Hippocampal formation (tissue), 2 donors: ENCODE measurements at regions not wholly inside any gene's neighbourhood (a gene's known extent, or its start where the extent isn't known, plus 50 kb on each side); places are given as distances from the start of the nearest gene placed in this dataset.
"Not testable (repeated sequence)": the region's sequence is repeated elsewhere in the genome, so short reads cannot be mapped to it uniquely, and the experiment has no call there.

Experiments
- DNase-seq, 2 donors: peaks; one replicate each; lab custom pipeline; 2025; lab: John Stamatoyannopoulos, UW

GRCh38 chr1:213417225-213417820, 366.3 kb downstream of the RPS6KC1 start:
- DNase-seq: no peak

DNA sequence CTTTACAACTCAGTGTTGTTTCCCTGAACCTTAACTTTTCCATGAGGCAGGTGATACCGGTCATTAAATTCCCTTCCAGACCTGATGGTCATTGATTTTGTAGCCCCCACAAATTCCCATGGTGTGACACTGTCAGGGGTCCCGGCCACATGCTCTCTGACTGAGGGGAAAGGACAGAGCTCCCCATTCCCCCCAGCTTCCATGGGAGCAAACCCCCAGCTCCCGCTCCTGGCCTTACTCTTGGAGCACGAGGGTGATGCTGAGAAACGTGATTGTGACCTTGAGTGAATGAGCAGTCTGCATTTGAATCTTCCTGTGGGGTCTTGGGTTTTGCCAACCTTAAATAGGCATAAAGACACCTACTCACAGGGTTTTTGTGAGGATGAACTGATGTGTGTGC, 366.8 kb downstream of the RPS6KC1 start:
- no peak for DNase-seq

DNA sequence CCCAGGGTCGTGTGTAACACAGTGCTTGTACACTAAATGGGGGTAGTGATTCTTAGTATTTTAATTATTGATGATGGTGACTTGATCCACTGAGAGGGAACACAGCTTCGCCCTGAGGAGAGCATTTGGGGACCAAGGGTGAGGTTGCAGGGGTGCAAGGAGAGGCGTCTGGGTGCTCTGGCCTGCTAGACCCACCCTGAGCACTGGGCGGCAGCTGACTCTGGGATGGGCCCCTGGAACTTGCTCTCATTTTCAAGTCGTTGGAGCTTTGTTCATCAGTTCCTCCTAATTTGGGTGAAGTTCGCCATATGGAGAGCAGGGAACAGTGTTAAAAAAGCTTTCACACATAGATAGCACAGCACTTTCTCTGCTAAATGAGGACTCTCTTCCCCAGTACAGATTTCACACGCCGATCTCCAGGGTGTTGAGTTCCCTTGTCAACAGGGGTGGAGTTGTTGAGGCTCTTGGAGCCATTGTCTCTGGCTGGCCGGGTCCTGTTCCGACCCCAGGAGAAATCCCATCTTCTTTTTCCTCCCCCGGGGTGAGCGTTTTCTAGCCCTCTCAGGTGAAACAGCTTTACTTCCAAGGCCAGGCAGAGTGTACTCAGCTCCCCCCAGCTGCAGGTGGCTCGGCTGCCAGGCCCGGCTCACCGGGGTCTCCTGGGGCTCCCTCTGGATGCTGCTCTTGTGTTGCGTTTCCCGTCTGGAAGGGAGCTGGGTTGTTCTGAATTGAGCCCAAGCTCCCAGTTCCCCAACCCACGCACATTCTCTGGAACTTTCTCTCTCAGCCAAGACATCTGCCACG, 367.4 kb downstream of the RPS6KC1 start:
- peak in 1 of 2 donors; percentile 35 for DNase-seq

DNA sequence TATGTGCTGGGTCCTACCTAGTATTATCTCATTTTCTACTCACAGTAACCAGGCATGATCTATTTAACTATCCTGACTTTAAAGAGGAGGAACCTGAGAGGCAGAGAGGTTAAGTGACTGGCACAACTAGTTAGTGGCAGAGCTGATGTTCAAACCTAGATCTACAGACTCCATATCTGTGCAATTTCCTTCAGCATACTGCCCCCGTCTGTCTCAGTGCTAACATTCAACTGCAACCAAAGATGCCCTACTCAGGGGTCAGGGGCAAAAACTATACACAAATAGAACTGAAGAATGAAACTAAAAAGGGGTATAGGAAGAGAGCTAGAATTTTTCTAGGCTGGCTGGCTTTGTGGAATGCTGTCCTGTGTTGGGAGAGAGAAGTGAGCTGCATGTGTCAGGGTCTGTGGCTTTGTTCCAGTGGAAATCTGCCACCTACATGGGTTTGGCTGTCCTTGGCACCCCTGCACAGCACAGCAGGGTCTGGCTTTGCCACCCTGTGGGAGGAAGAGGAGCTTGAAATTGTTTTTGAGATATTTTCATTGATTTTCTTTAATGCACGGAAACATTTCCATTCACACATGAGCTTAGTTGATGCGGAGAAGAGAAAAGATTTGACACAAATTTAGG, 368.5 kb downstream of the RPS6KC1 start:
- no peak for DNase-seq

DNA sequence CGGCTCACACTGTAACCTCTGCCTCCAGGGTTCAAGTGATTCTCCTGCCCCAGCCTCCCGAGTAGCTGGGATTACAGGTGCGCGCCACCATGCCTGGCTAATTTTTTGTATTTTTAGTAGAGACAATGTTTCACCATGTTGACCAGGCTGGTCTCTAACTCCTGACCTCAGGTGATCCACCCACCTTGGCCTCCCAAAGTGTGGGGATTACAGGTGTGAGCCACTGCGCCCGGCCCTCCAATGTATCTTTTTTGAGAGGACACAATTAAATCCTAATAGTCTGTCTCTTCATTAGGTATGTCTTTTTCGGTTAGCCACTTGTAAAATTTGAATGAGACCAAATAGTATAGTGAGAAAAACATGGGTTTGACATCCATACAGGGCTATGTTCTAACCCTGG, 370.1 kb downstream of the RPS6KC1 start:
- not testable (repeated sequence) for DNase-seq

- DNase-seq: no peak
Observed at GRCh38 chr1:213423041-213423440, 372.0 kb downstream of the RPS6KC1 start.

DNA sequence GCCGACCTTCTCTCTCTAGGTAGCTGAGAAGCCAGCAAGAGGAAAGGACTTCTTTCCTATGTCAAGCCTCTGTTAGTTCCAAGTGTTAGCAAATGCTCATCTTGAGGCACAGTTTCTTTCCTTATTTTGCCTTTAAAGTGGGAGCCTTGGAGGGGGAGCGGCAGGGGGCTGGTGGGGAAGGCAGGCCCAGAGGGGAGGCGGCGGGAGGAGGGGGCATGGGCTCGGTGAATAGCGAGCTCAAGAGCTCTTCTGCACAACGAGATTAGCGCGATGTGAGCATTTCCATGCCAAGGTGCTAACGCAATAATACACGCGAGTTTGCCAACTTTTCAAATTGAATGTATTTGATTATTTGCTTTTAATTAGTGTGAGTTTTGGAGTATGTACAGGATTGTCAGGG, 372.6 kb downstream of the RPS6KC1 start:
- DNase-seq: no peak

- DNase-seq: no peak
Observed at GRCh38 chr1:213425376-213426030, 374.5 kb downstream of the RPS6KC1 start.

- DNase-seq: no peak
Observed at GRCh38 chr1:213429642-213430041, 378.6 kb downstream of the RPS6KC1 start.

- no peak for DNase-seq
Observed at GRCh38 chr1:213435715-213436114, 384.7 kb downstream of the RPS6KC1 start.

- no peak for DNase-seq
Observed at GRCh38 chr1:213438339-213438738, 387.3 kb downstream of the RPS6KC1 start.

- DNase-seq: no peak
Observed at GRCh38 chr1:213439703-213440102, 388.7 kb downstream of the RPS6KC1 start.

DNA sequence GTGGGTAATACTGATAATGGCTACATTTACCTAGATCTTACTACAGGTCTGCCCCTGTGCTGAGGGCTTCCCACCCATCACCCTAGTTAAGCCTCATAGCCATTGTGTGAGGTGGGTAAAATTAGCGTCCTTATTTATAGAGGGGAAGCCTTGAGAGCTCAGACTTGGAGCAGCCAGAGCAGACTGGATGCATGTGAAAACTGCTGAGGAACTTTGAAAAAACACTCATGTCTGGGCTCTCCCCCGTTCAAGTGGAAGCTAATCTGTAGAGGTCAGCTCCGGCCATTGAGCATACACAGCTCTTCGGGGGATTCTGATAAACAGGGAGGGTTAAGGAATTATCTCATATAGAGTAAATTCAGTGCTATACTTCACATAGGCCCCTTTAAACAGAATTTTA, 389.7 kb downstream of the RPS6KC1 start:
- DNase-seq: no peak

GRCh38 chr1:213443415-213443814, 392.4 kb downstream of the RPS6KC1 start:
- no peak for DNase-seq

DNA sequence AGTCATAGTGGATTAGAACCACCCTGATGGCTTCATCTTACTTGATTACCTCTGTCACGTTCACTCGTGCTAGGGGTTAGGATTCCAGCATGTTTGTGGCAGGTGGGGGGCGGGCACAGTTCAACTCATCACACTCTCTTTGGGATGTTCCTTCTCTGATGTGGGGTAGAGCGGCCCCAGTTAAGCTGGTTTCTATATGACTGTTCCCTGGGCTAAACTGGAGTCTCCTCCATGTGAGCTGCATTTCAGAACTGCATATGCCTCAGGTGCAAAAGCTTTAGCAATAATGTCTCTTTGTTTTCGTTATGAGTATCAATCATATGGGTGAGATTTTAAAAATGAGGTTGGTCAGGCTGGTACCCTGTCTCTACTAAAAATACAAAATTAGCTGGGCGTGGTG, 393.2 kb downstream of the RPS6KC1 start:
- DNase-seq: no peak

- no peak for DNase-seq
Observed at GRCh38 chr1:213446496-213446895, 395.5 kb downstream of the RPS6KC1 start.

GRCh38 chr1:213448360-213448759, 397.3 kb downstream of the RPS6KC1 start:
- no peak for DNase-seq

DNA sequence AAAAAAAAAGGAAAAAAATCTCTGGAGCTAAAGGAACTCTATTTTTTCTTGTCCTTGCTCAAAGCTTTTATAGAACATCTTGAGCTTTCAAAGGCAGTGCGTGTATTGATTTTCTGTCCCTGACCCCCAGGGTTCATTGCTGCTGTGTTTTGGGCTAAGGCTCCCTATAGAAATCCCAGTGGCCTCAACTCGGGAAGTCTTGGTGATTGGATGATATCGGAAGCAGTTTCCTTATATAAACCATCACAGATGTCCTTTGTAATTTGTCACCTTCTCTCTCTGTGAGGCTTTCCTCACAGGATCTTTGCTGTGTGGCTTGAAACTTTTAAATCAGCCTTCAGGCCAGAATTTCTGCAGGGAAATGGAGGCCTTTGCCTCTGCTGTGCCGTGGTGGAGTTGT, 397.7 kb downstream of the RPS6KC1 start:
- DNase-seq: no peak

DNA sequence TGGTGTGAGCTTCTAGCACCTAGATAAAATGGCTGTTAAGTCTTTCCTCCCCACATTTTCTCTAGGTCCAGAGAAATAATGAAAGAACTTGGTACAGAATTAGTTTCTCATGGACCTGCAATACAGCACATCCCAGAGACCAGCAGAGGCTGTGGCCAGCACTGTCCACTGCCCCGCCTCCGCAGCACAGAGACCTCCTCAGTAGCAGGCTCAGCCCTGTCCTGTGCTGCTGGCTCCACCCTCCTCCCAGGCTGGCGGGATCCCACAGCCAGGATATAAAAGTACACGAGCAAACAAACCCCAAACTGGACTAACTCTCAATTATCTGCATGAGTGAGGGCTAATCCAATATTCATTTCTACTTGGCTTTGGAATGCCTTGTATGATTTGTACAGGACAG, 401.5 kb downstream of the RPS6KC1 start:
- DNase-seq: no peak

DNA sequence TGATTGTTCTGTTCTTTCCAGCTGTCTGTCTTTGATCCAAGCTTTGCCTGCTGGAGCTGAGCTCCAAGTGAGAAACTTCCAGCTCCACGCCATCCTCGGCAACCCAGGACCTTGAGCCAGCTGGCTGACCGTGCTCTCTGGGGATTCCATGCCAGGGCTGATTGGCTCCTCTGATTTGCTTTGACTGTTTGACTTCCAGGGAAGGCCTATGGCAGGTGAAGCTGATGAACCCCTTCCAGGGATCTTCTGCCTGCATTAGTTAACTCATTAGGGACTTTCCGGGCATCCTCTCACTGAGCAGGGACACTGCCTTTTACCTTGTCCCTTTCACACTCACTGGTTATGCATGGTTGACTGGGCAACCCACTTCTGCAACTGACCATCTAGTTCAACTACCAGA, 406.1 kb downstream of the RPS6KC1 start:
- no peak for DNase-seq

GRCh38 chr1:213457733-213458132, 406.7 kb downstream of the RPS6KC1 start:
- no peak for DNase-seq

GRCh38 chr1:213462374-213462773, 411.3 kb downstream of the RPS6KC1 start:
- not testable (repeated sequence) for DNase-seq
